GM12872 (cell line): ENCODE measurements at regions not wholly inside any gene's neighbourhood (a gene's known extent, or its start where the extent isn't known, plus 50 kb on each side); places are given as distances from the start of the nearest gene placed in this dataset.

Experiments used
- CTCF ChIP-seq: IDR thresholded peaks from 3 replicates; pipeline ENCODE4 v1.5.1; 2011; ENCODE audit warnings: low read depth, mild to moderate bottlenecking, low read length, moderate library complexity; ENCODE audit not compliant: insufficient read depth

GRCh38 chr12:68984796-68985573, 52.0 kb upstream of the CPM start:
- no peak for TF ChIP-seq CTCF

- no peak for TF ChIP-seq CTCF
Observed at GRCh38 chr12:68998041-68998440, 65.1 kb upstream of the CPM start.

GRCh38 chr12:69000074-69000473, 67.1 kb upstream of the CPM start:
- TF ChIP-seq CTCF = no peak

GRCh38 chr12:69000540-69001243, 67.7 kb upstream of the CPM start:
- TF ChIP-seq CTCF = no peak

GRCh38 chr12:69001251-69001650, 68.3 kb upstream of the CPM start:
- no peak for TF ChIP-seq CTCF

GRCh38 chr12:69002969-69003368, 70.0 kb upstream of the CPM start:
- TF ChIP-seq CTCF = no peak

GRCh38 chr12:69003991-69004390, 71.0 kb upstream of the CPM start:
- no peak for TF ChIP-seq CTCF
